WTC11 (cell line): ENCODE measurements at regions not wholly inside any gene's neighbourhood (a gene's known extent, or its start where the extent isn't known, plus 50 kb on each side); places are given as distances from the start of the nearest gene placed in this dataset.

Experiments used
- GABPB1 ChIP-seq: sonication (generic); formaldehyde crosslinking; IDR thresholded peaks from 2 replicates; pipeline ENCODE4 v1.8.1; 2023; ENCODE audit warnings: mild to moderate bottlenecking, missing genetic modification reagents
- SMAD4 ChIP-seq: sonication (generic); formaldehyde crosslinking; IDR thresholded peaks from 2 replicates; pipeline ENCODE4 v1.8.0; 2022; ENCODE audit warnings: mild to moderate bottlenecking, missing genetic modification reagents
- ZNF232 ChIP-seq: sonication (generic); formaldehyde crosslinking; IDR thresholded peaks from 2 replicates; pipeline ENCODE4 v1.8.0; 2022; ENCODE audit warnings: mild to moderate bottlenecking, missing genetic modification reagents

DNA sequence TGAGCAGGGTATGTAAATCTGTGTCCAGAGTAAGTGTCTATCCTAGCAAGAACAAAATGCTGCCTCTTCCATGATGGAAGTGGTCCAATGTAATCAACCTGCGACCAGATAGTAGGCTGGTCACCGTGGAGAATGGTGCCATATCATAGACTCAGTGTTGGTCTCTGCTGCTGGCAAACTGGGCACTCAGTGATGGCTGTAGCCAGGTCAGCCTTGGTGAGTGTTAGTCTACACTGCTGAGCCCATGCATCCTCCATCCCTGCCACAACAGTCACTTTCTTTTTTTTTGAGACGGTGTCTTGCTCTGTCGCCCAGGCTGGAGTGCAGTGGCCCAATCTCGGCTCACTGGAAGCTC is 69.3 kb downstream of the CHRD start:
- TF ChIP-seq SMAD4 (CRISPR knock-in tag) (no peak), ZNF232 (no peak), GABPB1 (CRISPR knock-in tag) (no peak)
